ENCODE measurements at regions not wholly inside any gene's neighbourhood (a gene's known extent, or its start where the extent isn't known, plus 50 kb on each side); places are given as distances from the start of the nearest gene placed in this dataset.

DNA sequence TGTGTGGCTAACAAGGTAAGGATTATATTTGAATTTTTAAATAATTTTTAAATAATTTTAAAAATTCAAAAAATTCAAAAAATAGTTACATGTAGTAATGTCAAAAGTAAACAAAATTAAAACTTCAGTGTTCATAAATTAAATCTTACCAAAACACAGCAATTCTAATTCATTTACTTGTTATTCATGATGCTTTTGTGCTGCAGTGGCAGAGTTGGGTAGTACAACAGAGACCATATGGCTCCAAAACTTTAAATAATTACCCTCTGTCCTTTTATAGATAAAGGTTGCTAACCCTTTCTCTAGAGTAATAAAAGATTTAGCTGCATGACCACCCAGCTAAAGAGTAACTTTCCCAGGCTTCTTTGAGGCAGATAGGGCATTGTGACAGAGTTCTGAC is 1355.6 kb downstream of the FSTL5 start:
- H3K4me3 ChIP-seq (ENCODE audit: control extremely low read depth in 1 of 5, extremely low read depth in 1 of 5, insufficient read depth in 1 of 5, low read depth in 2 of 5, low read length in 4 of 5) = no peak overlapping the region
- H3K36me3 ChIP-seq (replicated peaks in 1 of 2; ENCODE audit: control extremely low read depth in 1 of 2, control insufficient read depth in 1 of 2, extremely low read depth in 1 of 2, insufficient read depth in 2 of 2, low read length in 1 of 2) = no peaks in the 10 kb centered on the region
- Mint-ChIP-seq H3K9me3 (ENCODE audit: insufficient read depth) (no peaks in the 10 kb centered on the region), H3K4me1 (no peaks in the 10 kb centered on the region), H3K27ac (no peak overlapping the region), H3K4me3 (no peak overlapping the region), H3K27me3 (no peaks in the 10 kb centered on the region)
- no peaks in the 10 kb centered on the region for H3K9me3 ChIP-seq (ENCODE audit: control extremely low read depth in 1 of 3, control insufficient read depth in 2 of 3, insufficient read depth in 1 of 3, low read length in 2 of 3)
- POLR2A ChIA-PET = no interaction called here
- H3K27me3 ChIP-seq (replicated peaks in 1 of 4; ENCODE audit: control extremely low read depth in 1 of 4, control insufficient read depth in 3 of 4, insufficient read depth in 4 of 4, low read length in 3 of 4) = no peaks in the 10 kb centered on the region
- no peaks in the 10 kb centered on the region for H3K79me2 ChIP-seq (ENCODE audit: control insufficient read depth, insufficient read depth, low read length)
- no peak for ATAC-seq (ENCODE audit: low read depth)
- H3K4me1 ChIP-seq (ENCODE audit: control insufficient read depth in 2 of 2, insufficient read depth in 2 of 2, low read length in 2 of 2) = no peaks in the 10 kb centered on the region
- CTCF ChIA-PET = no interaction called here
- no peak overlapping the region for H3K9ac ChIP-seq (ENCODE audit: low read length)
- TF ChIP-seq, protein P1, sequence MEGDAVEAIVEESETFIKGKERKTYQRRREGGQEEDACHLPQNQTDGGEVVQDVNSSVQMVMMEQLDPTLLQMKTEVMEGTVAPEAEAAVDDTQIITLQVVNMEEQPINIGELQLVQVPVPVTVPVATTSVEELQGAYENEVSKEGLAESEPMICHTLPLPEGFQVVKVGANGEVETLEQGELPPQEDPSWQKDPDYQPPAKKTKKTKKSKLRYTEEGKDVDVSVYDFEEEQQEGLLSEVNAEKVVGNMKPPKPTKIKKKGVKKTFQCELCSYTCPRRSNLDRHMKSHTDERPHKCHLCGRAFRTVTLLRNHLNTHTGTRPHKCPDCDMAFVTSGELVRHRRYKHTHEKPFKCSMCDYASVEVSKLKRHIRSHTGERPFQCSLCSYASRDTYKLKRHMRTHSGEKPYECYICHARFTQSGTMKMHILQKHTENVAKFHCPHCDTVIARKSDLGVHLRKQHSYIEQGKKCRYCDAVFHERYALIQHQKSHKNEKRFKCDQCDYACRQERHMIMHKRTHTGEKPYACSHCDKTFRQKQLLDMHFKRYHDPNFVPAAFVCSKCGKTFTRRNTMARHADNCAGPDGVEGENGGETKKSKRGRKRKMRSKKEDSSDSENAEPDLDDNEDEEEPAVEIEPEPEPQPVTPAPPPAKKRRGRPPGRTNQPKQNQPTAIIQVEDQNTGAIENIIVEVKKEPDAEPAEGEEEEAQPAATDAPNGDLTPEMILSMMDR (IDR thresholded peaks at IDR 0.05) = no peak
- TF ChIP-seq EZH2 (IDR thresholded peaks at IDR 0.05; ENCODE audit: borderline replicate concordance, insufficient read depth, low read depth, low read length, poor library complexity, severe bottlenecking) = no peak
- H3K27ac ChIP-seq (ENCODE audit: low read length in 2 of 2) = no peak overlapping the region
- no peak overlapping the region for H2AFZ ChIP-seq (ENCODE audit: insufficient read depth, low read depth, low read length, poor library complexity, severe bottlenecking)
- no peak overlapping the region for H3K4me2 ChIP-seq (replicated peaks; ENCODE audit: low read depth, low read length, poor library complexity, severe bottlenecking)
- H4K20me1 ChIP-seq (ENCODE audit: control insufficient read depth, insufficient read depth, low read length, poor library complexity, severe bottlenecking) = no peaks in the 10 kb centered on the region
- no peak for DNase-seq
- intact Hi-C loops (cut with micrococcal nuclease) = no loop called here

DNA sequence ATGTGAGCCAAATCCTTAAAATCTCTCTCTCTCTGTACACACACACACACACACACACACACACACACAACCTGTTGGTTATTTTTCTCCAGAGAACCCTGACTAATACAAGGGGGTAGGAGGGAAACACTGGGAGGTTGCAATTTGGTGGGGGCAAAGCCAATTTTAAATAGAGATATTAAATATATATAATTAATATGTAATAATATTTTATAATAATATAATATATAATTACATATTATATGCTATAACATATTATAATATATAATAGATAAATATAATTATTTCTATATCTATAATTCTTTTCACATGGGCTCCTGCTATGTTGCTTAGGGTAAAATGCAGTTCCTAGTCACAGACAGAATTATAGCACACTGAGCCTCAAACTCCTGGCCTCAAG is 1354.2 kb downstream of the FSTL5 start:
- Histone ChIP-seq H2AFZ (ENCODE audit: insufficient read depth, low read depth, low read length, poor library complexity, severe bottlenecking) (no peak overlapping the region), H3K4me3 (ENCODE audit: control extremely low read depth in 1 of 5, extremely low read depth in 1 of 5, insufficient read depth in 1 of 5, low read depth in 2 of 5, low read length in 4 of 5) (no peak overlapping the region), H3K4me1 (ENCODE audit: control insufficient read depth in 2 of 2, insufficient read depth in 2 of 2, low read length in 2 of 2) (no peaks in the 10 kb centered on the region), H3K27me3 (replicated peaks in 1 of 4; ENCODE audit: control extremely low read depth in 1 of 4, control insufficient read depth in 3 of 4, insufficient read depth in 4 of 4, low read length in 3 of 4) (no peaks in the 10 kb centered on the region), H4K20me1 (ENCODE audit: control insufficient read depth, insufficient read depth, low read length, poor library complexity, severe bottlenecking) (no peaks in the 10 kb centered on the region), H3K4me2 (replicated peaks; ENCODE audit: low read depth, low read length, poor library complexity, severe bottlenecking) (no peak overlapping the region), H3K27ac (ENCODE audit: low read length in 2 of 2) (no peak overlapping the region), H3K9me3 (ENCODE audit: control extremely low read depth in 1 of 3, control insufficient read depth in 2 of 3, insufficient read depth in 1 of 3, low read length in 2 of 3) (no peaks in the 10 kb centered on the region), H3K79me2 (ENCODE audit: control insufficient read depth, insufficient read depth, low read length) (no peaks in the 10 kb centered on the region), H3K36me3 (replicated peaks in 1 of 2; ENCODE audit: control extremely low read depth in 1 of 2, control insufficient read depth in 1 of 2, extremely low read depth in 1 of 2, insufficient read depth in 2 of 2, low read length in 1 of 2) (no peaks in the 10 kb centered on the region), H3K9ac (ENCODE audit: low read length) (no peak overlapping the region)
- ATAC-seq (ENCODE audit: low read depth) (no peak), DNase-seq (no peak)
- ChIA-PET CTCF (no interaction called here), POLR2A (no interaction called here)
- TF ChIP-seq, protein P1 (IDR thresholded peaks at IDR 0.05) = no peak
- TF ChIP-seq EZH2 (IDR thresholded peaks at IDR 0.05; ENCODE audit: borderline replicate concordance, insufficient read depth, low read depth, low read length, poor library complexity, severe bottlenecking) = no peak
- no peak overlapping the region for H3K4me3 Mint-ChIP-seq
- no peaks in the 10 kb centered on the region for H3K27me3 Mint-ChIP-seq
- H3K9me3 Mint-ChIP-seq (ENCODE audit: insufficient read depth) = no peaks in the 10 kb centered on the region
- intact Hi-C loops (cut with micrococcal nuclease) = no loop called here
- no peaks in the 10 kb centered on the region for H3K4me1 Mint-ChIP-seq
- no peak overlapping the region for H3K27ac Mint-ChIP-seq

Data from B cell (primary cell).